ENCODE measurements at regions not wholly inside any gene's neighbourhood (a gene's known extent, or its start where the extent isn't known, plus 50 kb on each side); places are given as distances from the start of the nearest gene placed in this dataset.
A peak's percentile ranks its signal among the peaks of the same experiment; 100 is the strongest.

DNA sequence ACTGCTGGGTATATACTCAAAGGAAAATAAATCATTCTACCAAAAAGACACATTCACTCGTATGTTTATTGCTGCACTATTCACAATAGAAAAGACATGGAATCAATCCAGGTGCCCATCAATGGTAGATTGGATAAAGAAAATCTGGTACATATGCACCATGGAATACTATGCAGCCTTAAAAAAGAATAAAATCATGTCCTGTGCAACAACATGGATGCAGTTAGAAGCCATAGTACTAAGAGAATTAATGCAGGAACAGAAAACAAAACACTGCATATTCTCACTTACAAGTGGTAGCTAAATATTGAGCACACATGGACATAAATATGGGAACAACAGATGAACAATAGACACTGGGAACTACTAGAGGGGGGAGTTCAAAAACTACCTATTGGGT, 96.3 kb downstream of the FAM76B start:
- FAIRE-seq (no peak), DNase-seq (ENCODE audit: insufficient read length, low spot score) (no peak)

DNA sequence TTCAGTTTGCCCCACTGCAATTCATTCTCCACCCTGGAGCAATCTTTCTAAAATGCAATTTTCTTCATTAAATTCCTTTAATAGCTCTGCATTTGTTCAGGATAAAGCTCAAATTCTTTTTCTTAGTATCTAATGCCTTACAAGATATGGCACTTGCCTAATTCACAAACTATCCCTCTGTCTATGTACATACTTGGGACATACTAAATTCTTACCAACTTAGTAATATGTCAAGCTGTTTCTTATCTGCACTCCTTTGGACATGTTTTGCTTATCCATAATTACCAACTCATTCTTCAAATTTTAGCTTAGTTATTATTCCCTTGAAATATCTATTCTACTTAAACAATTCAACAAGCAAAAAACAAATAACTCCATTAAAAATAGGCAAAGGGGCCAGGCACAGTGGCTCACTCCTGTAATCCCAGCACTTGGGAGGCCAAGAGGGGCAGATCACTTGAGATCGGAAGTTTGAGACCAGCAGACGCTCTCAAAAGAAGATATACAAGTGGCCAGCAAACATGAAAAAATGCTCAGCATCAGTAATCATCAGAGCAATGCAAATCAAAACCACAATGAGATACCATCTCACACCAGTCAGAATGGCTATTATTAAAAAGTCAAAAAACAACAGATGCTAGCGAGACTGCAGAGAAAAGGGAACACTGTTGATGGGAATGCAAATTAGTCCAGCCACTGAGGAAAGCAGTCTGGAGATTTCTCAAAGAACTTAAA, 96.9 kb downstream of the FAM76B start:
- TF ChIP-seq SPI1 (IDR thresholded peaks at IDR 0.05; ENCODE audit: low read depth, low read length) = 0 out of 2 replicates have a peak, but pooled peaks have one; percentile 16
- TF ChIP-seq TAF1 (IDR thresholded peaks at IDR 0.05; ENCODE audit: low read depth, low read length) = no peak
- TF ChIP-seq PAX5 (IDR thresholded peaks at IDR 0.05; ENCODE audit: insufficient read depth, low read length, severe bottlenecking) = no peak
- no peak for TF ChIP-seq POLR2A (IDR thresholded peaks at IDR 0.05; ENCODE audit: low read depth, low read length)
- peak; percentile 51; the same call in 1 of the 2 replicates for TF ChIP-seq POU2F2 (IDR thresholded peaks at IDR 0.05; ENCODE audit: low read depth, low read length)
- TF ChIP-seq POLR2AphosphoS5 (IDR thresholded peaks at IDR 0.05; ENCODE audit: low read depth, low read length) = no peak
- DNase-seq (ENCODE audit: insufficient read length, low spot score) (no peak), FAIRE-seq (no peak)

More for the DNA sequence above, 96.3 kb downstream of the FAM76B start:
- TF ChIP-seq POLR2AphosphoS5 (IDR thresholded peaks at IDR 0.05; ENCODE audit: low read depth, low read length) (no peak), POU2F2 (IDR thresholded peaks at IDR 0.05; ENCODE audit: low read depth, low read length) (no peak), TAF1 (IDR thresholded peaks at IDR 0.05; ENCODE audit: low read depth, low read length) (no peak), SPI1 (IDR thresholded peaks at IDR 0.05; ENCODE audit: low read depth, low read length) (no peak), POLR2A (IDR thresholded peaks at IDR 0.05; ENCODE audit: low read depth, low read length) (no peak), PAX5 (IDR thresholded peaks at IDR 0.05; ENCODE audit: insufficient read depth, low read length, severe bottlenecking) (no peak)

DNA sequence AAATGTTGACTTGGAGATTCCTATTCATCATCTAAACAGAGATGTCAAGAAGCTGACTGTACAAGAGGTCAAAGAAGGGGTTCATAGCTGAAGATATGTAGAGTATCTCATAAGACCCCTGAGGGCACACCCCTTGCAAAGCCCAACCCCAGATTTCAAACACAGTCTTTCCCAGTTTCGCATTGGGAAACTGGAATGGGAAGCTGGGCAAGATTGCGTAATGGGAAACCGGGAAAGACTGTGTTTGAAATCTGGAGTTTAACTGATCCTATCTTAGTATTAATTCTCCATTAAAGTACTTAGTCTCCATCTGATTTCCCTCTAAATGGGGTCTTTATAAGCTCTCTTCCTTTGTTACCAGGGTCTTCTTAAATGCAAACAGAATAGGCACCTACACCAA, 99.5 kb downstream of the FAM76B start:
- no peak for DNase-seq (ENCODE audit: insufficient read length, low spot score)
- TF ChIP-seq POLR2AphosphoS5 (IDR thresholded peaks at IDR 0.05; ENCODE audit: low read depth, low read length) (no peak), TAF1 (IDR thresholded peaks at IDR 0.05; ENCODE audit: low read depth, low read length) (peak; percentile 11; the same call in 1 of the 2 replicates)
- FAIRE-seq = no peak

GRCh38 chr11:95688501-95689222, 100.9 kb downstream of the FAM76B start:
- TF ChIP-seq TAF1 (IDR thresholded peaks at IDR 0.05; ENCODE audit: low read depth, low read length) (no peak), POLR2AphosphoS5 (IDR thresholded peaks at IDR 0.05; ENCODE audit: low read depth, low read length) (no peak), SPI1 (IDR thresholded peaks at IDR 0.05; ENCODE audit: low read depth, low read length) (no peak), POLR2A (IDR thresholded peaks at IDR 0.05; ENCODE audit: low read depth, low read length) (no peak), POU2F2 (IDR thresholded peaks at IDR 0.05; ENCODE audit: low read depth, low read length) (no peak), PAX5 (IDR thresholded peaks at IDR 0.05; ENCODE audit: insufficient read depth, low read length, severe bottlenecking) (no peak)
- no peak for DNase-seq (ENCODE audit: insufficient read length, low spot score)
- peak; percentile 61 for FAIRE-seq

- DNase-seq (ENCODE audit: insufficient read length, low spot score) (no peak), FAIRE-seq (no peak)
- TF ChIP-seq TAF1 (IDR thresholded peaks at IDR 0.05; ENCODE audit: low read depth, low read length) (no peak), SPI1 (IDR thresholded peaks at IDR 0.05; ENCODE audit: low read depth, low read length) (no peak), POU2F2 (IDR thresholded peaks at IDR 0.05; ENCODE audit: low read depth, low read length) (no peak)
These were observed 101.6 kb downstream of the FAM76B start for GRCh38 chr11:95688015-95688414.

DNA sequence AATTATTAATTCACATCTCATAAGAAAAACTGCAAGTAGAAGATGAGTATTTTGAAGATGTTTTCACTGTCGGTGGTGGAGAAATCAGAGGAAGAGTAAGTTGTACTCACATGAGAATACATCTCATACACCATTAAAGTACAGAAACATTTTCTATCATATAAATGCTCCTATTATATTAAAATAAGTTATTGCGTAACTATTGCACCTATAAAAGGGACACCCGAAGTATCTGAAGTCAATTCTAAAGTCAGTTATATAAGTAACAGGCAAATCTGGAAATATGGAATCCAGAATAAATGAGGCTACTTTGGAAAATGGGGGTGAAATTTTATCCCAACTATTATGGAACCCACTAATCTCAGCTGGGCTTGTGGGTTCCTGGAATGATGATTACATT, 103.3 kb downstream of the FAM76B start:
- DNase-seq (ENCODE audit: insufficient read length, low spot score) = no peak
- TF ChIP-seq SPI1 (IDR thresholded peaks at IDR 0.05; ENCODE audit: low read depth, low read length) (no peak), POU2F2 (IDR thresholded peaks at IDR 0.05; ENCODE audit: low read depth, low read length) (no peak), TAF1 (IDR thresholded peaks at IDR 0.05; ENCODE audit: low read depth, low read length) (no peak), POLR2AphosphoS5 (IDR thresholded peaks at IDR 0.05; ENCODE audit: low read depth, low read length) (no peak), POLR2A (IDR thresholded peaks at IDR 0.05; ENCODE audit: low read depth, low read length) (no peak), PAX5 (IDR thresholded peaks at IDR 0.05; ENCODE audit: insufficient read depth, low read length, severe bottlenecking) (no peak)
- FAIRE-seq = no peak

GRCh38 chr11:95684701-95685100, 104.9 kb downstream of the FAM76B start:
- FAIRE-seq (no peak), DNase-seq (ENCODE audit: insufficient read length, low spot score) (no peak)
- TF ChIP-seq SPI1 (IDR thresholded peaks at IDR 0.05; ENCODE audit: low read depth, low read length) (no peak), TAF1 (IDR thresholded peaks at IDR 0.05; ENCODE audit: low read depth, low read length) (no peak), POLR2A (IDR thresholded peaks at IDR 0.05; ENCODE audit: low read depth, low read length) (no peak), POLR2AphosphoS5 (IDR thresholded peaks at IDR 0.05; ENCODE audit: low read depth, low read length) (no peak), POU2F2 (IDR thresholded peaks at IDR 0.05; ENCODE audit: low read depth, low read length) (no peak), PAX5 (IDR thresholded peaks at IDR 0.05; ENCODE audit: insufficient read depth, low read length, severe bottlenecking) (no peak)

GRCh38 chr11:95684170-95684569, 105.4 kb downstream of the FAM76B start:
- TF ChIP-seq POLR2AphosphoS5 (IDR thresholded peaks at IDR 0.05; ENCODE audit: low read depth, low read length) (no peak), POLR2A (IDR thresholded peaks at IDR 0.05; ENCODE audit: low read depth, low read length) (no peak), PAX5 (IDR thresholded peaks at IDR 0.05; ENCODE audit: insufficient read depth, low read length, severe bottlenecking) (no peak), TAF1 (IDR thresholded peaks at IDR 0.05; ENCODE audit: low read depth, low read length) (no peak), SPI1 (IDR thresholded peaks at IDR 0.05; ENCODE audit: low read depth, low read length) (no peak), POU2F2 (IDR thresholded peaks at IDR 0.05; ENCODE audit: low read depth, low read length) (no peak)
- DNase-seq (ENCODE audit: insufficient read length, low spot score) (no peak), FAIRE-seq (no peak)

DNA sequence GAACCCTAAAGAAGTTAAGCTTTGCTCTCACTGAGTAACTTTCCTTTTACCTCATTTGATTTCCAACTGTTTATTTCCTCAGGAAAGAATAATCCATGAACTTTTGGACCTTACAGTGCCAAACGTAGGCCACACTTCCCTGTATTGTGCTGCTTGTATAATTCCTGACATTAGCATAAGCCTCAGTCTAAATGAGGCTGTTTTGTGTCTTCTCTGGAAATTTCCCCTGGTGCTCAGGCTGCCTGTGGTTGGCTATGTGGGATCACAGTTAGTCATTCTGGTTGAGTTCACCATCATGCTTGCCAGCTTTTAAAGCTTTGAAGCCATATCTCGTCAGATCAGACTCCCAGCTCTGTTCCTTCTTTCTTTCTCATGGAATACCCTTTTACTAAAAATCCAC, 107.0 kb downstream of the FAM76B start:
- FAIRE-seq (no peak), DNase-seq (ENCODE audit: insufficient read length, low spot score) (no peak)
- TF ChIP-seq POLR2AphosphoS5 (IDR thresholded peaks at IDR 0.05; ENCODE audit: low read depth, low read length) = no peak

Measured in GM12891 (cell line).